CD4-positive, alpha-beta T cell (primary cell): ENCODE measurements at regions not wholly inside any gene's neighbourhood (a gene's known extent, or its start where the extent isn't known, plus 50 kb on each side); places are given as distances from the start of the nearest gene placed in this dataset.

Source experiments
- ATAC-seq: fragments of 200-7000 bp; cut with Tn5 transposase; one replicate; pipeline ENCODE4 v1.10.0; 2022; ENCODE audit warnings: mild to moderate bottlenecking; ENCODE audit not compliant: poor library complexity
- CTCF ChIA-PET: fragments of 350-600 bp; sonication (Branson Sonifier 250); formaldehyde crosslinking; loops from one replicate; lab custom pipeline; 2021; ENCODE audit warnings: antibody characterized with exemption, inconsistent platforms; lab: Charles Lee
- POLR2A ChIA-PET: fragments of 350-600 bp; sonication (Branson Sonifier 250); formaldehyde crosslinking; loops from one replicate; lab custom pipeline; 2021; ENCODE audit warnings: antibody characterized with exemption, inconsistent platforms; lab: Charles Lee
- DNase-seq, 14 experiments: peaks; one replicate each; pipeline ENCODE4 v3.0.0-alpha.2; 2013 to 2020; ENCODE audit warnings: mixed read lengths in 2 of 14
- H3K27ac ChIP-seq, 2 donors: one replicate each; pipeline versions ENCODE4 v1.5.1 to v1.7.0; 2013; ENCODE audit warnings: low read length in 2 of 2, low read depth in 1 of 2, mild to moderate bottlenecking in 1 of 2
- H3K27me3 ChIP-seq, 2 experiments: 1 replicate in 1 of 2; 2 replicates in 1 of 2; pipeline versions ENCODE4 v1.6.1 to v1.7.0; 2013; ENCODE audit warnings: low read length in 2 of 2, control low read depth in 1 of 2, mild to moderate bottlenecking in 1 of 2, moderate library complexity in 1 of 2; ENCODE audit not compliant: insufficient read depth in 2 of 2, control insufficient read depth in 1 of 2
- H3K36me3 ChIP-seq: one replicate; pipeline ENCODE4 v1.6.1; 2013; ENCODE audit warnings: low read length, control low read depth; ENCODE audit not compliant: insufficient read depth
- H3K4me1 ChIP-seq: one replicate; pipeline ENCODE4 v1.6.1; 2013; ENCODE audit warnings: low read length, control low read depth; ENCODE audit not compliant: insufficient read depth
- H3K4me3 ChIP-seq: one replicate; pipeline ENCODE4 v1.5.1; 2013; ENCODE audit warnings: mild to moderate bottlenecking, low read length, moderate library complexity
- H3K9me3 ChIP-seq, 2 experiments: 1 replicate in 1 of 2; 2 replicates in 1 of 2; pipeline versions ENCODE4 v1.6.1 to v1.7.0; 2013; ENCODE audit warnings: low read length in 2 of 2, mild to moderate bottlenecking in 2 of 2, control low read depth in 1 of 2, moderate library complexity in 1 of 2; ENCODE audit not compliant: control insufficient read depth in 1 of 2, insufficient read depth in 1 of 2
- H3K27ac Mint-ChIP-seq: one replicate; pipeline ENCODE4 v1.8.0; 2020; ENCODE audit warnings: mixed read lengths
- H3K27me3 Mint-ChIP-seq: one replicate; pipeline ENCODE4 v1.8.0; 2021; ENCODE audit warnings: mixed read lengths
- H3K36me3 Mint-ChIP-seq: one replicate; pipeline ENCODE4 v1.8.0; 2021; ENCODE audit warnings: low read depth, mixed read lengths
- H3K4me1 Mint-ChIP-seq: one replicate; pipeline ENCODE4 v1.8.0; 2021; ENCODE audit warnings: low read depth, mixed read lengths
- H3K4me3 Mint-ChIP-seq: one replicate; pipeline ENCODE4 v1.8.0; 2020; ENCODE audit warnings: mild to moderate bottlenecking, mixed read lengths
- H3K9me3 Mint-ChIP-seq: one replicate; pipeline ENCODE4 v1.8.0; 2020; ENCODE audit warnings: mixed read lengths
- intact Hi-C, 2 experiments: fragments of 100-400 bp; cut with DNase I in 1 of 2; cut with micrococcal nuclease in 1 of 2; formaldehyde crosslinking; loops; one replicate each; pipeline versions ENCODE4 v1.15.1 to v1.9.0; 2023 to 2025; cut with DNase I, micrococcal nuclease
- TF ChIP-seq, protein P1 (sequence below): fragments of 200-600 bp; IDR thresholded peaks from one replicate; pipeline ENCODE4 v1.8.0; 2022; ENCODE audit warnings: antibody characterized with exemption, mild to moderate bottlenecking

GRCh38 chr6:98027898-98028297, 744.9 kb upstream of the MMS22L start:
- Histone ChIP-seq H3K9me3 (peaks cover 0 to 3% of the 10 kb centered on the region in 2 experiments), H3K4me3 (no peak overlapping the region), H3K27me3 (no peaks in the 10 kb centered on the region), H3K36me3 (no peaks in the 10 kb centered on the region), H3K27ac (no peak overlapping the region), H3K4me1 (no peaks in the 10 kb centered on the region)
- POLR2A ChIA-PET, result no interaction called here
- DNase-seq (no peak), ATAC-seq (no peak)
- CTCF ChIA-PET, result no interaction called here
- Mint-ChIP-seq H3K27me3 (no peaks in the 10 kb centered on the region), H3K36me3 (no peaks in the 10 kb centered on the region), H3K27ac (no peak overlapping the region), H3K4me3 (no peak overlapping the region), H3K9me3 (no peaks in the 10 kb centered on the region), H3K4me1 (no peaks in the 10 kb centered on the region)
- intact Hi-C loops, result no loop called here
- TF ChIP-seq, protein P1, sequence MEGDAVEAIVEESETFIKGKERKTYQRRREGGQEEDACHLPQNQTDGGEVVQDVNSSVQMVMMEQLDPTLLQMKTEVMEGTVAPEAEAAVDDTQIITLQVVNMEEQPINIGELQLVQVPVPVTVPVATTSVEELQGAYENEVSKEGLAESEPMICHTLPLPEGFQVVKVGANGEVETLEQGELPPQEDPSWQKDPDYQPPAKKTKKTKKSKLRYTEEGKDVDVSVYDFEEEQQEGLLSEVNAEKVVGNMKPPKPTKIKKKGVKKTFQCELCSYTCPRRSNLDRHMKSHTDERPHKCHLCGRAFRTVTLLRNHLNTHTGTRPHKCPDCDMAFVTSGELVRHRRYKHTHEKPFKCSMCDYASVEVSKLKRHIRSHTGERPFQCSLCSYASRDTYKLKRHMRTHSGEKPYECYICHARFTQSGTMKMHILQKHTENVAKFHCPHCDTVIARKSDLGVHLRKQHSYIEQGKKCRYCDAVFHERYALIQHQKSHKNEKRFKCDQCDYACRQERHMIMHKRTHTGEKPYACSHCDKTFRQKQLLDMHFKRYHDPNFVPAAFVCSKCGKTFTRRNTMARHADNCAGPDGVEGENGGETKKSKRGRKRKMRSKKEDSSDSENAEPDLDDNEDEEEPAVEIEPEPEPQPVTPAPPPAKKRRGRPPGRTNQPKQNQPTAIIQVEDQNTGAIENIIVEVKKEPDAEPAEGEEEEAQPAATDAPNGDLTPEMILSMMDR, result no peak

GRCh38 chr6:98033617-98034016, 750.6 kb upstream of the MMS22L start:
- Mint-ChIP-seq H3K36me3 (no peaks in the 10 kb centered on the region), H3K9me3 (no peaks in the 10 kb centered on the region), H3K27me3 (no peaks in the 10 kb centered on the region), H3K4me1 (no peaks in the 10 kb centered on the region), H3K27ac (no peak overlapping the region), H3K4me3 (no peak overlapping the region)
- DNase-seq, result no peak
- H3K27me3 ChIP-seq, result no peaks in the 10 kb centered on the region
- H3K9me3 ChIP-seq, result no peaks in the 10 kb centered on the region
- no peaks in the 10 kb centered on the region for H3K36me3 ChIP-seq
- intact Hi-C loops, result no loop called here
- H3K4me3 ChIP-seq, result no peak overlapping the region
- ChIA-PET POLR2A (no interaction called here), CTCF (no interaction called here)
- H3K4me1 ChIP-seq, result no peaks in the 10 kb centered on the region
- no peak for ATAC-seq
- no peak overlapping the region for H3K27ac ChIP-seq
- TF ChIP-seq, protein P1, result no peak

DNA sequence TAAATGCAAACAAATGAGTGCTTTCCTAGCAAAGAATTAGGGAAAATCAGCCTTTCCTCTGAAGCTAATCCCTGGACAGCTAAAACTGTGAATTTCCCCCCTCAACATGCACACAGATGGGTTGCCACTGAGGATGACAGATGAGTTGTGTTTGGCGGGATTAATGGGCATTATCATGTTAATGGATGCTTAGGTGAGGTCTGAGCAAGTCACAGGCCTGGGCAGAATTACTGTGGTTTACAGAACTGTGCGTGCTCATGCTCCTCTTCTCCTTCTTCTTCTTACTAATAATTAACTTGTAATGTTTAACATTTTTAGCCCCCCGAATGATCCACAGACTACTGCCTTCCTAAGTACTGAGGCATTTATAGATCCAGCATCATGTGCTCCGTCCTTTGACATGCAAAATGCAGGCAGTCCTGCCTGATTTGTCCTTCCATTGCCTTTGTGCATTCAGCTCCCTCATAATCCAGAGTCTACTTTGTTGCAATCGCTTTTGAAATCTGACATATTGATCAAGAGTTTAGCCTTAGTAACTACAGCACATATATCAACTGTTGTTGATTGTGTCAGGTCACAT, 753.4 kb upstream of the MMS22L start:
- Histone ChIP-seq H3K27me3 (no peaks in the 10 kb centered on the region), H3K4me1 (no peaks in the 10 kb centered on the region), H3K27ac (no peak overlapping the region), H3K4me3 (no peak overlapping the region), H3K9me3 (no peaks in the 10 kb centered on the region), H3K36me3 (no peaks in the 10 kb centered on the region)
- Mint-ChIP-seq H3K9me3 (peaks cover 3% of the 10 kb centered on the region), H3K36me3 (no peaks in the 10 kb centered on the region), H3K27ac (no peak overlapping the region), H3K4me3 (no peak overlapping the region), H3K4me1 (no peaks in the 10 kb centered on the region), H3K27me3 (no peaks in the 10 kb centered on the region)
- ATAC-seq (no peak), DNase-seq (no peak)
- TF ChIP-seq, protein P1, result no peak
- POLR2A ChIA-PET, result no interaction called here
- intact Hi-C loops, result no loop called here
- CTCF ChIA-PET, result no interaction called here
